Muscle layer of duodenum (tissue), 2 donors: ENCODE measurements at regions not wholly inside any gene's neighbourhood (a gene's known extent, or its start where the extent isn't known, plus 50 kb on each side); places are given as distances from the start of the nearest gene placed in this dataset.

ENCODE experiments used
- H3K27ac ChIP-seq: one replicate; pipeline ENCODE4 v1.7.0; 2013; ENCODE audit warnings: mild to moderate bottlenecking, low read length
- H3K27me3 ChIP-seq: one replicate; pipeline ENCODE4 v1.7.0; 2013; ENCODE audit warnings: low read depth, mild to moderate bottlenecking, control low read depth, low read length
- H3K36me3 ChIP-seq, 2 donors: one replicate each; pipeline ENCODE4 v1.7.0; 2013; ENCODE audit warnings: low read length in 2 of 2, control low read depth in 1 of 2, mild to moderate bottlenecking in 1 of 2; ENCODE audit not compliant: insufficient read depth in 2 of 2, control insufficient read depth in 1 of 2
- H3K4me1 ChIP-seq, 2 donors: one replicate each; pipeline ENCODE4 v1.7.0; 2013; ENCODE audit warnings: low read length in 2 of 2, mild to moderate bottlenecking in 2 of 2, control low read depth in 1 of 2, moderate library complexity in 1 of 2; ENCODE audit not compliant: insufficient read depth in 2 of 2, control insufficient read depth in 1 of 2
- H3K4me3 ChIP-seq, 2 donors: one replicate each; pipeline ENCODE4 v1.7.0; 2013; ENCODE audit warnings: low read length in 2 of 2, low read depth in 1 of 2, mild to moderate bottlenecking in 1 of 2
- H3K9me3 ChIP-seq, 2 donors: one replicate each; pipeline ENCODE4 v1.7.0; 2013; ENCODE audit warnings: low read length in 2 of 2, control low read depth in 1 of 2, mild to moderate bottlenecking in 1 of 2; ENCODE audit not compliant: control insufficient read depth in 1 of 2
- donor health status: healthy.

- no peak overlapping the region for H3K4me3 ChIP-seq
- H3K27me3 ChIP-seq = no peaks in the 10 kb centered on the region
- no peaks in the 10 kb centered on the region for H3K9me3 ChIP-seq
- H3K4me1 ChIP-seq = peaks cover 6 to 8% of the 10 kb centered on the region in 2 donors
- H3K36me3 ChIP-seq = no peaks in the 10 kb centered on the region
- no peak overlapping the region for H3K27ac ChIP-seq
Observed at GRCh38 chr14:101332281-101332680, 229.0 kb upstream of the DIO3 start.

DNA sequence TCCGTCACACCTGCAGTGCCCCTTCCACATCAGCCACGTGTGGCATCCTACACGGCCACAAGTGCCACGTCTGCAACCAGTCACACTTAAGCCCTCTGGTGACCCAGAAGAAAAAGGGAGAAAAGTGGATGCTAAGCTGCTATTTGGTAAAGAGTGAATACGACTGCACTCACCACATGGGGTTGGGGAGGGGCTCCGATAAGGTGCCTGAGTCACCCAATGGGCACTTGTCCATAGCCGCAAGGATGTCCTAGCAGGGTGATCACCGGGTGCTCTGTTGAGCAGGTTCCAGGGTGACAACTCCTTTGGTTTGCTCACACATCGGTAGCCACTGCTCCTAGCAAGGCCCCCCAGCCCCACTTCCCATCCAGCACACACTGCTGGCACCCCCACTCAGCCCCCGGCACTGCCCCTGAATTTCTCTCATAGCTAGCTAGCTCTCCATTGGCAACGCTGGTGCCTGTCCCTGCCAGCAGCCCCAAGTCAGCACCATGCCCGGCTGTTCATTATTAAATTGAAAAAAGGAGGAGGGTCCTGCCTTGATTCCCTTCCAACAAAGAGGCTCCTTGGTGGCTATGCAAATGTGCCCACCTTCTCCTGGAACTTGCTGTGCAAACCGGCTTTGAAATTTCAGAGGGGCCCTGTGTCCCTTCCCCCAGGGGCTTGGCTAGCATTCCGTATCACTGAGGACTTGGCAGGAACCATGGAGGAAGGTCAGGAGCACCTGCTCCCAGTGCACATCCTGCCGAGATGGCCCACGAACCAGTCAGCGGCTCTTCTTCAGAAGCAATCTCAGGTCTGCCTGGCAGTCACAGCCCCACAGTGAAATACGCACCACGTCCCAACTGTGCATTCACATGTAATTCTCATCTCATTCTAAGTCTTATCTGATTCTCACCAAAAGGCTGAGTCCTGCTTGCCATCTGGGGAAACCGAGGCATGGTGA, 227.7 kb upstream of the DIO3 start:
- Histone ChIP-seq H3K4me1 (peaks cover 6 to 8% of the 10 kb centered on the region in 2 donors), H3K27me3 (no peaks in the 10 kb centered on the region), H3K4me3 (no peak overlapping the region), H3K9me3 (no peaks in the 10 kb centered on the region), H3K36me3 (no peaks in the 10 kb centered on the region), H3K27ac (no peak overlapping the region)

- Histone ChIP-seq H3K4me3 (no peak overlapping the region), H3K36me3 (no peaks in the 10 kb centered on the region), H3K9me3 (no peaks in the 10 kb centered on the region), H3K4me1 (peaks cover 6 to 8% of the 10 kb centered on the region in 2 donors), H3K27ac (no peak overlapping the region), H3K27me3 (no peaks in the 10 kb centered on the region)
Observed at GRCh38 chr14:101334656-101335055, 226.6 kb upstream of the DIO3 start.

- Histone ChIP-seq H3K27ac (no peak overlapping the region), H3K36me3 (no peaks in the 10 kb centered on the region), H3K4me3 (no peak overlapping the region), H3K4me1 (peaks cover 6 to 8% of the 10 kb centered on the region in 2 donors), H3K27me3 (no peaks in the 10 kb centered on the region), H3K9me3 (no peaks in the 10 kb centered on the region)
Observed at GRCh38 chr14:101335061-101335661, 226.1 kb upstream of the DIO3 start.

DNA sequence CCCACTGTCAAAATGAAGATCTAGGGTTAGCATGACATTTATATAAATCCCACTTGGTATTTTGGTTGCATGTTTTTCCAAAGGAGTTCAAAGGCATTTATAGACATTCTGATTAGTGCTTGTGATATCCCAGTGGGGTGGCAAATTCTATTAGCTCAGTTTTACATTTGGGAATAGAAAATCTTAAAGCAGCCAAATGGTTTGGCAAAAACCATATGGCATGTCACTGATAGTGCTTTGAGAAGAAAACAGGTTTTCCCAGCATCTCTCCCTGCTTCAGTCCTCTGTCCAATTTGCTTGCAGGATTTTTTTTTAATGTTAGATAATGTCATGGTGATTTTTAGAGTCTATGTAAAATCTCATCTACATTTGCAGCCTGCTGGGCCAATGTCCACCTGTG, 225.1 kb upstream of the DIO3 start:
- Histone ChIP-seq H3K27me3 (no peaks in the 10 kb centered on the region), H3K27ac (no peak overlapping the region), H3K36me3 (no peaks in the 10 kb centered on the region), H3K9me3 (no peaks in the 10 kb centered on the region), H3K4me3 (no peak overlapping the region), H3K4me1 (peaks cover 6 to 8% of the 10 kb centered on the region in 2 donors)

DNA sequence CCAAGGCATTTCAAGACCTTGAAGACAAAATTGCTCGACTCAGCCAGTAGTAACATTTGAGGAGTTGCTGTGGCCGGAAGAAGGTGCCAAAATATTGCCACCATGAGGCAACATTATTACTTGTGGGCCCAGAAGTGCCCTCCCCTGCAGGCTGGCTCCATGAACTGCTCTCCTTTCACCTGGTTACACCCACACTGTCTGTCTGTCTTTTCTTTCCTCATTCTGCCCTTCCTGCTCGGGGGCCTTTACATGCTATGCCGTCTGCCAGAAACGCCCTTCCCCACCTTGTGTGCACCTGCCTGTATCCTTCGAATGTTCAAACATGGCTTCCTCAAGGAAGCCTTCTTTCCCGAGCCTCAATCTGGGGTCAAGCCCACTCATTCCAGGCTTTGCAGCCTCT, 224.2 kb upstream of the DIO3 start:
- no peaks in the 10 kb centered on the region for H3K36me3 ChIP-seq

GRCh38 chr14:101340556-101340955, 220.7 kb upstream of the DIO3 start:
- H3K4me3 ChIP-seq = no peak overlapping the region
- no peak overlapping the region for H3K27ac ChIP-seq
- H3K36me3 ChIP-seq = no peaks in the 10 kb centered on the region
- no peaks in the 10 kb centered on the region for H3K27me3 ChIP-seq
- H3K4me1 ChIP-seq = peaks cover 6% of the 10 kb centered on the region in 2 donors
- H3K9me3 ChIP-seq = no peaks in the 10 kb centered on the region

More for the DNA sequence above, 224.2 kb upstream of the DIO3 start:
- no peak overlapping the region for H3K27ac ChIP-seq
- no peaks in the 10 kb centered on the region for H3K9me3 ChIP-seq
- H3K4me1 ChIP-seq = peaks cover 6 to 8% of the 10 kb centered on the region in 2 donors
- H3K4me3 ChIP-seq = no peak overlapping the region
- H3K27me3 ChIP-seq = no peaks in the 10 kb centered on the region

DNA sequence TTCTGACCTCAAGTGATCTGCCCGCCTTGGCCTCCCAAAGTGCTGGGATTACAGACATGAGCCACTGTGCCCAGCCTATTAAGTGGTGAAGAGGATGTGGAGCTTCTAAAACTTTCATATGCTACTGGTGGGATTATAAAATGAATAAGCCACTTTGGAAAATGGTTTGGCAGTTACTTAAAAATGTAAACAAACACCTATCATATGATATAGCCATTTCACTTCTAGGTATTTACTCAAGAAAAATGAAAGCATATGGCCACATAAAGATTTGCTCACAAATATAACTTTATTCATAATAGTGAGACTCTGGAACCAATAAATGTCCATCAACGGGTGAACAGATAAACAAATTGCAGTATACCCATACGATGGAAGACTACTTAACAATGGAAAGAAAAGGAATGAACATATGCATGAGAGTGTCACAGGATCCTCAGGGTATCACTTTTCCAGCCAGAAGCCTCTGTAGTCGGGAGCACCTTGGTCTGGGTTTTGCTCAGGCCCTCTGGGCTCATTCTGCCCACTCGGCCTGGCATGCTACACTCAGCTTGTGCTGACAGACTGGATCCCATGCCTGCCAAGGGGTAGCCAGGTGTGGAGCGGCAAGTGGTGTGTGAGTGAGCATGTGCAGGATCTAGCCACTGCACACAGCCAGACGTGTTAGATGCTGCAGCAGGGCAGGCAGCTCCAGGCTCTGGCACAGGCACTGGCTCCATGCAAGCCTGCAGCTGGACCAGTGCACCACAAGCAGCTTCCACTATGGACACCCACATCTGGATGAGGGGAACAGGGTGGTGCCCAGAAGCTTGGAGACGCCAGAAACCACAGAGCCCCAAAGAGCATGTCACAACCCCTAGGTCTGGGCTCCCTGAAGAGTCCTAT, 213.2 kb upstream of the DIO3 start:
- no peaks in the 10 kb centered on the region for H3K36me3 ChIP-seq
- no peak overlapping the region for H3K4me3 ChIP-seq
- H3K4me1 ChIP-seq = no peaks in the 10 kb centered on the region
- H3K27me3 ChIP-seq = no peaks in the 10 kb centered on the region
- H3K27ac ChIP-seq = no peak overlapping the region
- H3K9me3 ChIP-seq = peaks cover 0 to 5% of the 10 kb centered on the region in 2 donors

DNA sequence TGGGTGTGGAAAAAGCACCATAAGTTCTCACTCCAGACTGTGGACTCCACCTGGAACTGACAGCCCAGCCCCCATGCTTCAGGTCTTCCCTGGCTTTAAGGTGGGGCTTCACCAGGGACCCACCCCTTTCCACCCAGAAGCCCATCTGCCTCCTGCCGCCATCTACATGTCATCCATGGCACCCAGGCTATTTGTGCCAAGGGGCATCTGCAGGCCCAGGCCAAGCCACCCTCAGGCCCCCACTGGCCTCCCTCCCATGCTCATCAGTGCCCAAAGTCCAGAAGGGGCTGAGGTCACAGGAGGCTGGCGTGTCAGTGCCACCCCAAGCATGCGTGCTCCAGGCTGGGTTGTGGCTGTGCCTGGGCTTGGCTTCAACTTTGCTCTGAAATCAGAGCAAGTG, 212.2 kb upstream of the DIO3 start:
- Histone ChIP-seq H3K27me3 (no peaks in the 10 kb centered on the region), H3K36me3 (no peaks in the 10 kb centered on the region), H3K4me1 (no peaks in the 10 kb centered on the region), H3K9me3 (peaks cover 0 to 10% of the 10 kb centered on the region in 2 donors), H3K4me3 (no peak overlapping the region), H3K27ac (no peak overlapping the region)

DNA sequence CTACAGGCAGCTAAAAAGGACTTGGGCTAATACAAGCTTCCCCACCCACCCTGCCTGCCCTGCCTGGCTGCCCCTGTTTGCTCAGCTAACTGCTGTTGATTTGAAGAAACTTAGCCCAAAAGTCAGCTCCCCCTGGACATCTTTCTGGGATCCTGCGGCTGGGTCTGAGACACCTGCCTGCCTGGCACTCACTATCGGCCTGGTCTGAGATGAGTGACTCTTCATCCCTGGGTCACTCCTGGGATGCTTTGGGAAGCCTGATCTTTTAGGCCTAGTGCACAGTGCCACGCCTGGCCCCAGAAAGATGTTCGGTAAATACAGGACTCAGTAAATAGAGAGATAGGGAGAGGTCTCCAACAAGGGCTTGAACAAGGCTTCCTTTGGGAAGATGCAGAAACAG, 211.3 kb upstream of the DIO3 start:
- Histone ChIP-seq H3K9me3 (peaks cover 0 to 17% of the 10 kb centered on the region in 2 donors), H3K4me3 (no peak overlapping the region), H3K27ac (no peak overlapping the region), H3K36me3 (no peaks in the 10 kb centered on the region), H3K27me3 (no peaks in the 10 kb centered on the region), H3K4me1 (no peaks in the 10 kb centered on the region)

DNA sequence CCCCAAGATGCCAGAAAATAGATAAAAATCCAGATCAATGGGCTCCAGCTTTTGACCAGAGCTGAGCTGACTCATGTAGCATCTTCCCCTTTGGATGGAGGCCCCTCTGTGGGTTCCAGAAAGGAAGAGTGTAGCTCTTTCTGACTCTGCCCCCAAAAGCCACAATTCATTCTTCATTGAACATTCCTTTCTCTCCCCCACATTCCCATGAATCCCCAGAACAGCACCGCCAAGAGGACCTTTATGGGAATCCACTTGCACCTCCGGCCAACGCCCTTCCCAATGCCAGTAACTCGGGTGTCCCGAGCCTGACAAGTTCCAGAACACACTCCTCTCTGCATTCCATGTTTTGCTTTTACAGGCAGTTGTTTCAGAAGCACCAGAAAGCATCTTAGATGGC, 210.6 kb upstream of the DIO3 start:
- H3K27me3 ChIP-seq = no peaks in the 10 kb centered on the region
- H3K4me3 ChIP-seq = no peak overlapping the region
- H3K9me3 ChIP-seq = peaks cover 0 to 17% of the 10 kb centered on the region in 2 donors
- H3K4me1 ChIP-seq = no peaks in the 10 kb centered on the region
- no peak overlapping the region for H3K27ac ChIP-seq
- H3K36me3 ChIP-seq = no peaks in the 10 kb centered on the region
